ENCODE measurements at regions not wholly inside any gene's neighbourhood (a gene's known extent, or its start where the extent isn't known, plus 50 kb on each side); places are given as distances from the start of the nearest gene placed in this dataset.

DNA sequence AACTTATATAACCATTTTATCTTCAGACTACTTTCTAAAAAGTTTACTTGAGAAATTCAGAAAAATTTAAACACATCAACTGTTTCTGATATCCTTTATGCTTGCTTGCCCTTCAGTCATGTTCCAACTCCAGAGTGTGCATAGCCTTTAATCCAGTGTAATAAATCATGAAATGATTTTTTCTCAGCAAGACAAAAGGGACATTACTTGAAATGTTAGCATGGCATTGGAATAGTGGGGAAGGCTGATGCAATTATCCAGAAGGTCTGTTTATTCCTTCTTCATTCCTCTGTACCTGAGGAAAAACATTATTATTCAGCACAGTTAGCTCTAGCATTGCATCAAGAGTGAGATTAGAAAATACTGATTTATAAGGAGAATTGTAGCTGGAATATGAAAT is 209.9 kb downstream of the SLC7A11 start:
- TF ChIP-seq CTCF (IDR thresholded peaks at IDR 0.05) (no peak), ETV6 (CRISPR knock-in tag; IDR thresholded peaks at IDR 0.05) (no peak), FOXJ3 (CRISPR knock-in tag; IDR thresholded peaks at IDR 0.05; ENCODE audit: borderline replicate concordance) (no peak), USF1 (CRISPR knock-in tag; IDR thresholded peaks at IDR 0.05) (no peak), ZNF416 (CRISPR knock-in tag; IDR thresholded peaks at IDR 0.05) (no peak), CREB1 (CRISPR knock-in tag; IDR thresholded peaks at IDR 0.05) (no peak)
